K562 (cell line): ENCODE measurements at regions not wholly inside any gene's neighbourhood (a gene's known extent, or its start where the extent isn't known, plus 50 kb on each side); places are given as distances from the start of the nearest gene placed in this dataset.

ENCODE experiments used
- CEBPG ChIP-seq, 3 experiments: fragments of 200-800 bp in 1 of 3; sonication (Bioruptor generic) in 1 of 3; sonication (generic) in 1 of 3; formaldehyde crosslinking in 1 of 3; IDR thresholded peaks in 2 of 3; conservative IDR thresholded peaks in 1 of 3; 2 replicates each; pipeline versions ENCODE4 v1.6.1 to v1.8.0; 2016 to 2022; ENCODE audit warnings: missing compliant biosample characterization in 2 of 3, missing genetic modification characterization in 2 of 3, mild to moderate bottlenecking in 1 of 3, missing genetic modification reagents in 1 of 3
- ELK1 ChIP-seq: sonication (generic); formaldehyde crosslinking; IDR thresholded peaks from 2 replicates; pipeline ENCODE4 v1.8.1; 2022; ENCODE audit warnings: missing genetic modification reagents
- MAFG ChIP-seq: fragments of 450-650 bp; conservative IDR thresholded peaks from 2 replicates; pipeline ENCODE4 v1.6.1; 2016; ENCODE audit warnings: missing genetic modification characterization, missing compliant biosample characterization
- MNT ChIP-seq, 2 experiments: fragments of 450-650 bp; conservative IDR thresholded peaks; 2 replicates each; pipeline ENCODE4 v1.6.1; 2017; ENCODE audit warnings: mild to moderate bottlenecking in 2 of 2, moderate library complexity in 2 of 2
- NR3C1 ChIP-seq: sonication (generic); formaldehyde crosslinking; IDR thresholded peaks from 2 replicates; pipeline ENCODE4 v1.8.1; 2022; ENCODE audit warnings: missing genetic modification reagents
- RCOR1 ChIP-seq, 2 experiments: IDR thresholded peaks; 2 replicates each; pipeline ENCODE4 v1.6.1; 2012; ENCODE audit warnings: low read depth in 2 of 2, low read length in 2 of 2, borderline replicate concordance in 1 of 2, improper control_type of control experiment in 1 of 2
- SAP30 ChIP-seq: fragments of 200-600 bp; sonication (generic); IDR thresholded peaks from 2 replicates; pipeline ENCODE4 v1.6.1; 2012; ENCODE audit warnings: borderline replicate concordance, low read depth, mild to moderate bottlenecking, moderate library complexity, low read length, control low read depth, inconsistent platforms; ENCODE audit not compliant: insufficient read depth, poor library complexity, severe bottlenecking
- SMARCE1 ChIP-seq: fragments of 450-650 bp; IDR thresholded peaks from 2 replicates; pipeline ENCODE4 v1.7.1; 2016; ENCODE audit warnings: mild to moderate bottlenecking
- TBP ChIP-seq: optimal IDR thresholded peaks from 2 replicates; pipeline ENCODE3; 2011; ENCODE audit warnings: low read depth, low read length, improper control_type of control experiment
- TEAD4 ChIP-seq, 2 experiments: sonication (generic) in 1 of 2; formaldehyde crosslinking in 1 of 2; IDR thresholded peaks; 2 replicates each; pipeline versions ENCODE4 v1.6.1 to v1.8.0; 2012 to 2022; ENCODE audit warnings: borderline replicate concordance in 1 of 2, inconsistent platforms in 1 of 2, low read length in 1 of 2, mild to moderate bottlenecking in 1 of 2, missing genetic modification reagents in 1 of 2
- ZBTB2 ChIP-seq: fragments of 450-650 bp; IDR thresholded peaks from 2 replicates; pipeline ENCODE4 v1.6.1; 2016; ENCODE audit warnings: antibody characterized with exemption
- TF ChIP-seq, protein P1 (sequence below): IDR thresholded peaks from 2 replicates; pipeline ENCODE4 v1.6.1; 2012; ENCODE audit warnings: low read depth, low read length, improper control_type of control experiment, borderline replicate concordance
- TF ChIP-seq, protein P2 (sequence below), 2 experiments: fragments of 200-800 bp in 1 of 2; sonication (Bioruptor generic) in 1 of 2; sonication (generic) in 1 of 2; formaldehyde crosslinking in 1 of 2; IDR thresholded peaks in 1 of 2; conservative IDR thresholded peaks in 1 of 2; 2 replicates each; pipeline versions ENCODE4 v1.5.0 to v1.6.1; 2016 to 2020; ENCODE audit warnings: missing compliant biosample characterization in 1 of 2, missing genetic modification characterization in 1 of 2, missing genetic modification reagents in 1 of 2
- TF ChIP-seq, protein P3 (sequence below): fragments of 450-650 bp; formaldehyde crosslinking; IDR thresholded peaks from 2 replicates; pipeline ENCODE4 v1.4.0; 2020; ENCODE audit warnings: mild to moderate bottlenecking, moderate library complexity

- TF ChIP-seq CEBPG (CRISPR knock-in tag; IDR thresholded peaks at IDR 0.05) (no peak; the same call in 1 of the 2 replicates), CEBPG (tag; conservative IDR thresholded peaks at IDR 0.05 in 1 of 2, IDR thresholded peaks at IDR 0.05 in 1 of 2) (peak; percentile 46 to 90; a peak in 3 of 4 replicates), TEAD4 (IDR thresholded peaks at IDR 0.05; ENCODE audit: low read length) (peak; percentile 65), TEAD4 (CRISPR knock-in tag; IDR thresholded peaks at IDR 0.05; ENCODE audit: borderline replicate concordance) (no peak), MNT (conservative IDR thresholded peaks at IDR 0.05) (0 out of 4 replicates have a peak, but pooled peaks of 1 of the 2 experiments have one; percentile 30), ZBTB2 (peak; percentile 53; the same call in 1 of the 2 replicates), SMARCE1 (peak; percentile 78), ELK1 (no peak), TBP (no peak), RCOR1 (IDR thresholded peaks at IDR 0.05; ENCODE audit: borderline replicate concordance in 1 of 2, low read depth in 2 of 2, low read length in 2 of 2) (peak in 1 of 2 experiments; percentile 33; a peak in 1 of 4 replicates), NR3C1 (no peak), SAP30 (no peak), MAFG (peak; percentile 70)
- TF ChIP-seq, protein P1, sequence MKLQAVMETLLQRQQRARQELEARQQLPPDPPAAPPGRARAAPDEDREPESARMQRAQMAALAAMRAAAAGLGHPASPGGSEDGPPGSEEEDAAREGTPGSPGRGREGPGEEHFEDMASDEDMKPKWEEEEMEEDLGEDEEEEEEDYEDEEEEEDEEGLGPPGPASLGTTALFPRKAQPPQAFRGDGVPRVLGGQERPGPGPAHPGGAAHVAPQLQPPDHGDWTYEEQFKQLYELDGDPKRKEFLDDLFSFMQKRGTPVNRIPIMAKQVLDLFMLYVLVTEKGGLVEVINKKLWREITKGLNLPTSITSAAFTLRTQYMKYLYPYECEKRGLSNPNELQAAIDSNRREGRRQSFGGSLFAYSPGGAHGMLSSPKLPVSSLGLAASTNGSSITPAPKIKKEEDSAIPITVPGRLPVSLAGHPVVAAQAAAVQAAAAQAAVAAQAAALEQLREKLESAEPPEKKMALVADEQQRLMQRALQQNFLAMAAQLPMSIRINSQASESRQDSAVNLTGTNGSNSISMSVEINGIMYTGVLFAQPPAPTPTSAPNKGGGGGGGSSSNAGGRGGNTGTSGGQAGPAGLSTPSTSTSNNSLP, result peak; percentile 81
- TF ChIP-seq, protein P2, sequence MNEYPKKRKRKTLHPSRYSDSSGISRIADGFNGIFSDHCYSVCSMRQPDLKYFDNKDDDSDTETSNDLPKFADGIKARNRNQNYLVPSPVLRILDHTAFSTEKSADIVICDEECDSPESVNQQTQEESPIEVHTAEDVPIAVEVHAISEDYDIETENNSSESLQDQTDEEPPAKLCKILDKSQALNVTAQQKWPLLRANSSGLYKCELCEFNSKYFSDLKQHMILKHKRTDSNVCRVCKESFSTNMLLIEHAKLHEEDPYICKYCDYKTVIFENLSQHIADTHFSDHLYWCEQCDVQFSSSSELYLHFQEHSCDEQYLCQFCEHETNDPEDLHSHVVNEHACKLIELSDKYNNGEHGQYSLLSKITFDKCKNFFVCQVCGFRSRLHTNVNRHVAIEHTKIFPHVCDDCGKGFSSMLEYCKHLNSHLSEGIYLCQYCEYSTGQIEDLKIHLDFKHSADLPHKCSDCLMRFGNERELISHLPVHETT (CRISPR knock-in tag; conservative IDR thresholded peaks at IDR 0.05 in 1 of 2, IDR thresholded peaks at IDR 0.05 in 1 of 2), result no peak
- TF ChIP-seq, protein P3, sequence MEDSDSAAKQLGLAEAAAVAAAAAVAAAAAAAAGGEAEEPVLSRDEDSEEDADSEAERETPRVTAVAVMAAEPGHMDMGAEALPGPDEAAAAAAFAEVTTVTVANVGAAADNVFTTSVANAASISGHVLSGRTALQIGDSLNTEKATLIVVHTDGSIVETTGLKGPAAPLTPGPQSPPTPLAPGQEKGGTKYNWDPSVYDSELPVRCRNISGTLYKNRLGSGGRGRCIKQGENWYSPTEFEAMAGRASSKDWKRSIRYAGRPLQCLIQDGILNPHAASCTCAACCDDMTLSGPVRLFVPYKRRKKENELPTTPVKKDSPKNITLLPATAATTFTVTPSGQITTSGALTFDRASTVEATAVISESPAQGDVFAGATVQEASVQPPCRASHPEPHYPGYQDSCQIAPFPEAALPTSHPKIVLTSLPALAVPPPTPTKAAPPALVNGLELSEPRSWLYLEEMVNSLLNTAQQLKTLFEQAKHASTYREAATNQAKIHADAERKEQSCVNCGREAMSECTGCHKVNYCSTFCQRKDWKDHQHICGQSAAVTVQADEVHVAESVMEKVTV (CRISPR knock-in tag), result no peak
These were observed 166.7 kb upstream of the SGO1 start (continued) for GRCh38 chr3:20352546-20353179.
